Fibroblast of lung (primary cell): ENCODE measurements at regions not wholly inside any gene's neighbourhood (a gene's known extent, or its start where the extent isn't known, plus 50 kb on each side); places are given as distances from the start of the nearest gene placed in this dataset.

Experiments
- DNase-seq, 2 donors: peaks; one replicate each; pipeline versions ENCODE4 v3.0.0 to v3.0.0-alpha.2; 2010; ENCODE audit warnings: low read depth in 2 of 2
- H2AFZ ChIP-seq: 2 replicates; pipeline ENCODE4 v1.5.1; 2012; ENCODE audit warnings: low read length, control low read depth, inconsistent platforms
- H3K27ac ChIP-seq: 2 replicates; pipeline ENCODE4 v1.5.1; 2011; ENCODE audit warnings: low read length, control low read depth; ENCODE audit not compliant: insufficient read depth
- H3K27me3 ChIP-seq: 2 replicates; pipeline ENCODE4 v1.5.1; 2011; ENCODE audit warnings: mild to moderate bottlenecking, low read length; ENCODE audit not compliant: control insufficient read depth, insufficient read depth
- H3K36me3 ChIP-seq: 2 replicates; pipeline ENCODE4 v1.5.1; 2011; ENCODE audit warnings: low read length; ENCODE audit not compliant: control insufficient read depth, insufficient read depth
- H3K4me1 ChIP-seq: 2 replicates; pipeline ENCODE4 v1.5.1; 2011; ENCODE audit warnings: low read length; ENCODE audit not compliant: control insufficient read depth, insufficient read depth; ENCODE audit errors: extremely low read depth
- H3K4me2 ChIP-seq: 2 replicates; pipeline ENCODE4 v1.5.1; 2011; ENCODE audit warnings: low read length, control low read depth; ENCODE audit not compliant: insufficient read depth; ENCODE audit errors: extremely low read depth
- H3K4me3 ChIP-seq, 4 experiments: fragments of 200-600 bp in 1 of 4; sonication (generic) in 1 of 4; replicated peaks in 1 of 4; 2 replicates each; pipeline ENCODE4 v1.5.1; 2011 to 2016; ENCODE audit warnings: low read length in 4 of 4, low read depth in 3 of 4, mild to moderate bottlenecking in 3 of 4, control low read depth in 2 of 4, inconsistent platforms in 1 of 4, mixed read lengths in 1 of 4; ENCODE audit not compliant: insufficient read depth in 1 of 4; ENCODE audit errors: control extremely low read depth in 1 of 4
- H3K79me2 ChIP-seq: 2 replicates; pipeline ENCODE4 v1.5.1; 2012; ENCODE audit warnings: mild to moderate bottlenecking, low read length, inconsistent platforms; ENCODE audit not compliant: control insufficient read depth, insufficient read depth
- H3K9ac ChIP-seq: 2 replicates; pipeline ENCODE4 v1.5.1; 2011; ENCODE audit warnings: mild to moderate bottlenecking, low read length, control low read depth; ENCODE audit not compliant: insufficient read depth
- H3K9me3 ChIP-seq: 2 replicates; pipeline ENCODE4 v1.5.1; 2012; ENCODE audit warnings: low read depth, low read length; ENCODE audit not compliant: control insufficient read depth, insufficient read depth
- H4K20me1 ChIP-seq: 2 replicates; pipeline ENCODE4 v1.5.1; 2011; ENCODE audit warnings: low read length; ENCODE audit not compliant: control insufficient read depth, insufficient read depth; ENCODE audit errors: extremely low read depth
- CTCF ChIP-seq, 2 donors: IDR thresholded peaks in 1 of 2; conservative IDR thresholded peaks in 1 of 2; 1 replicate in 1 of 2; 2 replicates in 1 of 2; pipeline ENCODE4 v1.5.1; 2011 to 2012; ENCODE audit warnings: low read length in 2 of 2, control low read depth in 1 of 2, inconsistent platforms in 1 of 2, low read depth in 1 of 2, mild to moderate bottlenecking in 1 of 2
- EZH2 ChIP-seq: IDR thresholded peaks from 2 replicates; pipeline ENCODE4 v1.5.1; 2012; ENCODE audit warnings: low read length, control low read depth, mild to moderate bottlenecking; ENCODE audit errors: missing control alignments

- Histone ChIP-seq H3K36me3 (no peaks in the 10 kb centered on the region), H3K79me2 (no peaks in the 10 kb centered on the region), H3K27me3 (no peaks in the 10 kb centered on the region), H4K20me1 (no peaks in the 10 kb centered on the region), H3K9me3 (no peaks in the 10 kb centered on the region), H3K9ac (no peak overlapping the region), H3K4me1 (no peaks in the 10 kb centered on the region), H3K4me3 (no peak overlapping the region), H3K27ac (no peak overlapping the region), H2AFZ (no peak overlapping the region), H3K4me2 (no peak overlapping the region)
- no peak for DNase-seq
- TF ChIP-seq EZH2 (no peak), CTCF (conservative IDR thresholded peaks at IDR 0.05 in 1 of 2, IDR thresholded peaks at IDR 0.05 in 1 of 2; ENCODE audit: low read depth in 1 of 2, low read length in 2 of 2) (no peak)
These were observed 132.9 kb downstream of the PRDM13 start for GRCh38 chr6:99739526-99739925.

- H3K4me1 ChIP-seq: no peaks in the 10 kb centered on the region
- H3K27ac ChIP-seq: no peak overlapping the region
These were observed 134.5 kb downstream of the PRDM13 start for GRCh38 chr6:99741092-99741491.

GRCh38 chr6:99743647-99744046 lies 137.0 kb downstream of the PRDM13 start:
- Histone ChIP-seq H3K36me3 (no peaks in the 10 kb centered on the region), H3K27ac (no peak overlapping the region), H3K4me2 (no peak overlapping the region), H3K4me3 (no peak overlapping the region), H3K9me3 (no peaks in the 10 kb centered on the region), H3K9ac (no peak overlapping the region), H4K20me1 (no peaks in the 10 kb centered on the region), H3K4me1 (no peaks in the 10 kb centered on the region), H3K27me3 (no peaks in the 10 kb centered on the region), H2AFZ (no peak overlapping the region), H3K79me2 (no peaks in the 10 kb centered on the region)
- TF ChIP-seq EZH2: no peak
- no peak for TF ChIP-seq CTCF (conservative IDR thresholded peaks at IDR 0.05 in 1 of 2, IDR thresholded peaks at IDR 0.05 in 1 of 2; ENCODE audit: low read depth in 1 of 2, low read length in 2 of 2)
- DNase-seq: no peak

More at GRCh38 chr6:99741092-99741491, 134.5 kb downstream of the PRDM13 start:
- no peak overlapping the region for H3K4me2 ChIP-seq
- no peaks in the 10 kb centered on the region for H3K27me3 ChIP-seq
- no peak for TF ChIP-seq CTCF (conservative IDR thresholded peaks at IDR 0.05 in 1 of 2, IDR thresholded peaks at IDR 0.05 in 1 of 2; ENCODE audit: low read depth in 1 of 2, low read length in 2 of 2)
- TF ChIP-seq EZH2: no peak
- no peak overlapping the region for H3K9ac ChIP-seq
- no peaks in the 10 kb centered on the region for H3K36me3 ChIP-seq
- no peaks in the 10 kb centered on the region for H3K79me2 ChIP-seq
- no peak for DNase-seq
- H4K20me1 ChIP-seq: no peaks in the 10 kb centered on the region
- no peak overlapping the region for H3K4me3 ChIP-seq
- no peak overlapping the region for H2AFZ ChIP-seq
- no peaks in the 10 kb centered on the region for H3K9me3 ChIP-seq
